NB4 (cell line): ENCODE measurements at regions not wholly inside any gene's neighbourhood (a gene's known extent, or its start where the extent isn't known, plus 50 kb on each side); places are given as distances from the start of the nearest gene placed in this dataset.

Experiments used
- DNase-seq: peaks from one replicate; pipeline ENCODE4 v3.0.0; 2010; ENCODE audit warnings: low read depth
- H3K4me3 ChIP-seq: one replicate; pipeline ENCODE4 v1.5.1; 2011; ENCODE audit warnings: mild to moderate bottlenecking, low read depth, low read length, moderate library complexity
- CTCF ChIP-seq: IDR thresholded peaks from one replicate; pipeline ENCODE4 v1.5.1; 2012; ENCODE audit warnings: low read depth, low read length
- MAX ChIP-seq: IDR thresholded peaks from 2 replicates; pipeline ENCODE4 v1.6.1; 2011; ENCODE audit warnings: low read depth, low read length
- MYC ChIP-seq: IDR thresholded peaks from 2 replicates; pipeline ENCODE4 v1.6.1; 2011; ENCODE audit warnings: low read depth, low read length
- POLR2A ChIP-seq: IDR thresholded peaks from 2 replicates; pipeline ENCODE4 v1.6.1; 2011; ENCODE audit warnings: mild to moderate bottlenecking; ENCODE audit not compliant: insufficient read length; ENCODE audit errors: extremely low read depth

GRCh38 chr19:31538879-31539278 lies 189.6 kb upstream of the TSHZ3 start:
- DNase-seq: no peak
- H3K4me3 ChIP-seq: no peak overlapping the region
- TF ChIP-seq CTCF (no peak), MYC (no peak), MAX (no peak), POLR2A (no peak)

DNA sequence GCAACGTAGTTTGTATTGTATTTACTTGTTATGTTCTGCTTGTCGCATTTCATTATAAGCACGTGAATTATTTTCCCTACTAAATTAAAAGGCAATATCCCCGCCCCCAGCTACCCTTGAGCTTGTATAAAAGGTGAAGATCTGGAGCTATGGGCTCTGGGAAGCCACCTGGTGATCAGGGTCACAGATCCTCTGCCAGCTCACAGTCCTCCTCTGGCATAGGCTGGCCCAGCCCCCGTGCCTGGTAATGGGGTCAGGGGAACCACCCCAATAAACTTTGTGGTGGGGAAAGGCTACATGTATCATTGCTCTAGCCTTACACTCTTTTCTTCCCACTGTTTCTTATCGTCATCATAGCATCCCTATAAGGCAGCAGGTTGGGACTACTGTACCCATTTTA lies 190.2 kb upstream of the TSHZ3 start:
- DNase-seq: no peak
- no peak overlapping the region for H3K4me3 ChIP-seq
- no peak for TF ChIP-seq POLR2A
- no peak for TF ChIP-seq CTCF
- TF ChIP-seq MYC: no peak
- TF ChIP-seq MAX: no peak

GRCh38 chr19:31541396-31541795 lies 192.2 kb upstream of the TSHZ3 start:
- TF ChIP-seq CTCF (no peak), POLR2A (no peak), MAX (no peak), MYC (no peak)
- H3K4me3 ChIP-seq: no peak overlapping the region
- no peak for DNase-seq

GRCh38 chr19:31543456-31543855 lies 194.2 kb upstream of the TSHZ3 start:
- TF ChIP-seq MYC: no peak
- TF ChIP-seq POLR2A: no peak
- no peak for TF ChIP-seq CTCF
- no peak for TF ChIP-seq MAX
- DNase-seq: no peak
- no peak overlapping the region for H3K4me3 ChIP-seq

- DNase-seq: no peak
- no peak for TF ChIP-seq CTCF
- no peak overlapping the region for H3K4me3 ChIP-seq
Observed at GRCh38 chr19:31545777-31546176, 196.5 kb upstream of the TSHZ3 start.

- H3K4me3 ChIP-seq: no peak overlapping the region
- no peak for TF ChIP-seq MAX
- no peak for TF ChIP-seq CTCF
- no peak for TF ChIP-seq POLR2A
- TF ChIP-seq MYC: no peak
- DNase-seq: no peak
Observed at GRCh38 chr19:31546205-31546960, 197.1 kb upstream of the TSHZ3 start.
